Stimulated activated CD4-positive, alpha-beta T cell treated with anti-CD3 and anti-CD28 coated beads, TNF-alpha, amount 100 ng/mL, for 24 hours (primary cell): ENCODE measurements at regions not wholly inside any gene's neighbourhood (a gene's known extent, or its start where the extent isn't known, plus 50 kb on each side); places are given as distances from the start of the nearest gene placed in this dataset.

Source experiments
- DNase-seq, 3 experiments: peaks; one replicate each; pipeline ENCODE4 v3.0.0-alpha.2; 2020; ENCODE audit warnings: low read depth in 3 of 3

DNA sequence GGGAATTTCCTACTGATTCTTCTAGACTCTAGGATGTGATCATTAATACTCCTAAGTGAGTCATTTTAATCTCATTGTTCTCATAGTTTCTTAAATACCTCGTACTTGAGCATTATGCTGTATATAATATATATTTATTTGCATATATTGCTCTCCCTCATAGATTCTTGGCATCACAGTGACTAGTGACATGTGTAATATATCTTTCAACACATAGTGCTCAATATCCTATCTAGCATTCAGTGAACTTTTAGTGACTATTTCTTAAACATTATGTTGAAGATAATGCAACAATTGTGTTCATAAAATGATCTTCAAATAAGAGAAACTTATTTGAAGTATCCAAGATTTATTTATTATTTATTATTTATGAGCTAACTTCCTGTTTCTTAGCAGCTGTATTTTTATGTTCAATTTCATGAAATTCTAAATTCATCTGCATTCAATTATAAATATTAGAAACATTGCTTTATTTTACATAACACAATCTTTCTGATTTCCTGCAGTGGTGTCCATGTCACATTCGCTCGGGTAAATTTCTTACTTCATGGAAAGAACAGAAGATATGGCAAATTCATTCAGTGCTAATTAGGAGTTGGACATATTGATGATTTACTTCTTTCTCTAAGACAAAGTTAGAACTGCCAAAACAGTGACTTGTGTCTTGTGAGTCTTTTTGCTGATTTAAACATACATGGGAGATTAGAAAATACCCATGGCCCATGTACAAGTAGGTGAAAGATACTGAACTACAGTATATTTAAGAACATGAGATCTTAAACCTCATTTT lies 1095.5 kb upstream of the IGFBP7 start:
- no peak for DNase-seq

DNA sequence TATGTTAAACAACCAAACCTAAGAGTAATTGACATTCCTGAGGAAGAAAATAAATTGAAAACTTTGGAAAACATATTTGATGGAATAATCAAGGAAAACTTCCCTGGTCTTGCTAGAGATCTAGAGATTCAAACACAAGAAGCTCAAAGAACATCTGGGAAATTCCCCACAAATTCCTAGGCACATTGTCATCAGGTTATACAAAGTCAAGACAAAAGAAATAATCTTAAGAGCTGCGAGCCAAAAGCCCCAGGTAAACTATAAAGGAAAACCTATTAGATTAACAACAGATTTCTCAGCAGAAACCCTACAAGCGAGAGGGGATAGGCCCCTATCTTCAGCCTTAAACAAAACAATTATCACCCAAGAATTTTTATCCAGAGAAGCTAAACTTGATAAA lies 1082.0 kb upstream of the IGFBP7 start:
- no peak for DNase-seq

GRCh38 chr4:58191109-58191508 lies 1080.9 kb upstream of the IGFBP7 start:
- no peak for DNase-seq

- DNase-seq: no peak
These were observed 1078.1 kb upstream of the IGFBP7 start for GRCh38 chr4:58188316-58188715.

- no peak for DNase-seq
These were observed 1064.8 kb upstream of the IGFBP7 start for GRCh38 chr4:58175024-58175423.

- no peak for DNase-seq
These were observed 1056.3 kb upstream of the IGFBP7 start for GRCh38 chr4:58166490-58166889.

DNA sequence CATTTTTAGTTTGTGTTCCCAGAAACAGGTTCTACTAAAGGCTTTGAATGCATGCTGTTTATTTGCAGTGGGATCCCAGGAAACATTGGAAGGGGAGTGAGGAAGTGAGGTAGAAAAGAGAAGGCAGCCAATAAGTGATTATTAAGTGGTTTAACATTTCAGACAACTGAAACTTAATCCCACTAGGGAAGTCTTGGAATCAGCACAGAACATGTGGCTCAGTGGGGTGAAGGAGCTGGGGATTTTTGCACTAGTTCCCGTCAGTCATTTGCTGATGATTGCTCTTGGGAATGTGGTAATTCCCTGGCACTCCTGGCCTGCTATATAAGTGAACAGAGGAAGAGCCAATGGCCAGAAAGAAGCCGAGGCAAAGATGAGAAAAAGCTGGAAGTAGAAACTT lies 1053.0 kb upstream of the IGFBP7 start:
- no peak for DNase-seq

DNA sequence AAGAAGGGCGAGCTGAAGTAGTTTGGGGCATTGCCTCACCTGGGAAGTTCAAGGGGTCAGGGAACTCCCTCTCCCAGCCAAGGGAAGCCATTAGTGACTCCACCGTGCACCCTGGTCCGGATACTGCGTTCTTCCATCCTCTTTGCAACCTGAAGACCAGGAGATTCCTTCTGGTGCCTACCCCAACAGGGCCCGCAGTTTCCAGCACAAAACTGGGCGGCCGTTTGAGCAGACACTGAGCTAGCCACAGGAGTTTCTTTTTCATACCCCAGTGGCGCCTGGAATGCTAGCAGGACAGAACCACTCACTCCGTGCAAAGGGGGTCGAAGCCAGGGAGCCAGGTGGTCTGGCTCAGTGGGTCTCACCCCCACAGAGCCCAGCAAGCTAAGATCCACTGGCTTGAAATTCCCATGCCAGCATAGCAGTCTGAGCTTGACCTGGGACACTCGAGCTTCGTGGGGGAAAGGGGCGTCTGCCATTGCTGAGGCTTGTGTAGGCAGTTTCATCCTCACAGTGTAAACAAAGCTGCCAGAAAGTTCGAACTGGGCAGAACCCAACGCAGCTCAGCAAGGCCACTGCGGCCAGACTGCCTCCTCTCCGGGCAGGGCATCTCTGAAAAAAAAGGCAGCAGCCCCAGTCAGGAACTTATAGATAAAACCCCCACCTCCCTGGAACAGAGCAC lies 1039.4 kb upstream of the IGFBP7 start:
- DNase-seq: no peak

DNA sequence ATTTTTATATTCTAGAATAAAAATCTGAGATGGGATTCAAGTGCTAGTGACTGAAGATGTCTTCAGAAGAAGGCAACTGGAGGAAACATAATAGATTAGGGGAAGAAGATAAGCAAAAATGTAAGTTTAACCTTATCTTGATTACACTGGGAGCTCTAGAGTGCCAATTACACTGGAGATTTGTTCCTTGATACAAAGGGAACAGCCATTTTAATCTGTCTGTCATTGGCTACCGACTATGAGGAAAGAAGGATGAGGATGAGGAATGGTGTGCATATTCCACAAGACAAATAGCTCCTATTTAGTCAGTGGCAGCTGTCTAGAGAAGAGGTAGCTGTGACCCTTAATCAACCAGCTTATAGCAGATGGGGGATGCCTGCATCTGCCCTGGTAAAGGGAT lies 1034.5 kb upstream of the IGFBP7 start:
- no peak for DNase-seq

DNA sequence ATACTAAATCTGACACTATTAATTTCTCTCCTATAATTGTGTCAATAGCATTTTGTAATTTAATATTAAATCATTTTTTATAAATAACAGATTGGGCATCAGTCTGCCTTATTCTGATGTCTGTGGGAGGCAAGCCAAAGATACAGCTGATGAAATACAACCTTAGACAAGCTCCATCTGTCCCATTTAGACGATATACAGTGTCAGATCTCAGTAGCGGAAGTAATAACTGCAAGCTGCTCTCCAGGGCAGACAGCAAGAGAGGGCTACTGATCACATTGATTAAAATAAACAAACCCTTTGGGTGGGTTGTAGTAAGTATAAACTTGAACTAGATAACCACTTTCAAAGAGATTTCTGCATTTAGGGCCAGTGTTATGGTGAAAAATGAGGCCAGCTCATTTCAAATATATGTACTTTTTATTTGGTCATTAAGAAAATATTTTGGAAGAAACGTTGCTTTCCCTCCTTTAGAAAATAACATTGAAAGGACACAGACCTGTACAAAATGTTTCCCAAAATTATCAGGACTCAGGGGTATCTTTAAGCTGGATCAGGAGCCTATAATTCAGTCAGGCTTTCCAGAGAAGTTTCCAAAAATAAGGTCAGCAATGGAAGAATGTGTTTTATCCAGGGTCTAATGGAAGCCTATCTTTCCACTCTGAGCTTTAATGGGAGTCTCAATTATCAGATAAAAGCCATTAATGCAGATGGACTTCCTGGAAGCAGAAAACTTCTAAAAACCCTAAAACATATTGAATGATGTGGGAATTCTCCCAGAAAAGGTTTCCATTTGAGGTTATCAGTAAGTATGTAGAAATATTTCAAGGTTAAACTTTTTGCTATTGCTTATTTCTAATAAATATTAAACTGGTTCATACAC lies 1028.8 kb upstream of the IGFBP7 start:
- DNase-seq: no peak

DNA sequence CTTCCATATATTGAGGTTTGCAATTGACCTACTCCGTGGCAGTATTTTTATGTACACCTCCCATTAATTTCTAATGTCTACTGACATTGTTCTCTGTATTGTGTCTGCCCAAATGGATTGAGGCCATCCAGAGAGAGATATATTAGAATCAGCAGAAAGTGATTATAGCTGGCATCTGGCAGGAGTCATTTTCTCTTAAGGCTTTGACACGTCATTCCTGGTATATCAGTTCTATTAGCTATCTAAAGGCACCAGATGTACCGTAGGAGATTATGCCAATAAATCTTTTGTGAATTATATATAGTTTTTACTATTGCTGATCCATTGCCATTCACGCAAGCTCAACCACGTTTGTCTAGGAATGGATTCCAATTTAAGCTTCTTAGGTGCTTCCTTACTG lies 1026.4 kb upstream of the IGFBP7 start:
- DNase-seq: no peak

GRCh38 chr4:58127680-58128079 lies 1017.5 kb upstream of the IGFBP7 start:
- no peak for DNase-seq

DNA sequence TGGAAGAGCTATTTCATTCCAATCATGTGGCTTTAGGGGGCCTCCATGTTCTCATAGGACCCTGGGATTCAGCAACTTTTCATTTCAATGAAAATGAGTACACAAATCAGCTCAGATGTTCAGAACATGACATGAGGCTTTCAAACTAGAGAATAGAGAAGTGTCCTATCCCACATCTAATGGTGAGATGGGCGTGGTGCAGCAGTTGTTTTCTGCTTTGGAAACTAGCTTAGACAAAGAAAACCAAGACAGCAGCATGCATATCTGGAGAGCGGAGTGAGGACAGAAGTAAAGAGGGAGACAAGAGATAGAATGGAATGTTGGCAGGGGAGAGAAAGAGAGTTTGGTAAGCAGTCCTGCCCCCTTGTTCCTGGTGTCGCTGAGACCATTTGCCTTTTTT lies 1009.1 kb upstream of the IGFBP7 start:
- DNase-seq: no peak

GRCh38 chr4:58113126-58113525 lies 1002.9 kb upstream of the IGFBP7 start:
- no peak for DNase-seq

GRCh38 chr4:58111818-58112217 lies 1001.6 kb upstream of the IGFBP7 start:
- DNase-seq: no peak

- DNase-seq: no peak
These were observed 983.2 kb upstream of the IGFBP7 start for GRCh38 chr4:58093352-58093751.

GRCh38 chr4:58090539-58090938 lies 980.4 kb upstream of the IGFBP7 start:
- no peak for DNase-seq

DNA sequence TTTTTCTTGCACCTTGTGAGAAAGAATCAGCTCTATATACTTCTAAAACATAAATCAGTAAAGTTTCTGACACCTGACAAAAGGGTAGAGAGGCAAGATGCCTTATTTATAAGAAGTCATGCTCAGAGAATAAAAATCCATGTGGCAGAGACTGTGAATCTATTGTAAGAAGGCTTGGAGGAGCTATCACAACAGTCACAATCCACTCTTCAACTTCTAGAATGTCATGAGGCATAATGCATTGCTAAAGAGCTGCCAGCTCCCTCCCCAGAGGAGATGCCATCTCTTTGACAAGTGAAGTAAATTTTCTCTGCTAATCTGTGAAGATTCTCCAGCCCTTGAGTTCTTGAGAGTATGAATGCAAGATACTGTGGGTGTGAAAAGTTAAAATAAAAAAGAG lies 971.2 kb upstream of the IGFBP7 start:
- DNase-seq: no peak

- no peak for DNase-seq
These were observed 965.5 kb upstream of the IGFBP7 start for GRCh38 chr4:58075724-58076123.

DNA sequence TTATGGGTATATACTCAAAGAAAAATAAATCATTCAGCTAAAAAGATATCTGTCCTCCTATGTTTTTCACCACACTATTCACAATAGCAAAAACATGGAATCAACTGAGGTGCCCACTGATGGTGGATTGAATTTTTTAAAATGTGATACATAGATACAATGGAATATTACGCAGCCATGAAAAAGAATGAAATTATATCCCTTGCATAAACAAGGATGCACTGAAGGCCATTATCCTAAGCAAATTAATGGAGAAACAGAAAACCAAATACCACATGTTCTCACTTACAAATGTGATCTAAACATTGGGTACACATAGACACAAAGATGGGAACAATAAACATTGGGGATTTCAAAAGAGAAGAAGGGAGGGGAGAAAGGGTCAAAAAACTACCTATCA lies 964.2 kb upstream of the IGFBP7 start:
- DNase-seq: no peak

- no peak for DNase-seq
These were observed 960.5 kb upstream of the IGFBP7 start for GRCh38 chr4:58070726-58071125.

DNA sequence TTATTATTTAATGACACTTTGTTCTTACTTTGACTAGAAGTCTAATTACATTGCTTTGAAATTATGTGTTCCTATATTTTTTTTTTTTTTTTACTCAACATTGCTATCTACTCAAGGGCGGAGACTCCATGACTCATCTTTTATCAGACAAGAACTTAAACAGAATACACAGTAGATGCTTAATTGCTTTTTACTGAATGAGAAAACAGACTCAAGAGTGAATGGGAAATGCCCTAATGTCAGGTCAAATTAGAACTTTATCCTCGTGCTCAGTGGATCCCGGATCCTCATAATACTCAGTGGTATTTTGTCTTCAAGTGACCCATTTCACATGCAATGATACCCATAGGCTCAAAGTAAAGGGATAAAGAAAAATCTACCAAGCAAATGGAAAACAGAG lies 954.5 kb upstream of the IGFBP7 start:
- no peak for DNase-seq
